Ishikawa (cell line): ENCODE measurements at regions not wholly inside any gene's neighbourhood (a gene's known extent, or its start where the extent isn't known, plus 50 kb on each side); places are given as distances from the start of the nearest gene placed in this dataset.

Experiments used
- CREB1 ChIP-seq: IDR thresholded peaks from 2 replicates; pipeline ENCODE4 v1.6.1; 2012; ENCODE audit warnings: low read depth
- EP300 ChIP-seq: IDR thresholded peaks from 2 replicates; pipeline ENCODE4 v1.6.1; 2012; ENCODE audit warnings: borderline replicate concordance
- FOXM1 ChIP-seq: IDR thresholded peaks from 2 replicates; pipeline ENCODE4 v1.6.1; 2012; ENCODE audit warnings: low read depth, borderline replicate concordance
- TEAD4 ChIP-seq: IDR thresholded peaks from 2 replicates; pipeline ENCODE4 v1.6.1; 2012
- TF ChIP-seq, protein P1 (sequence below): IDR thresholded peaks from 2 replicates; pipeline ENCODE4 v1.6.1; 2012; ENCODE audit warnings: low read depth, mild to moderate bottlenecking
- TF ChIP-seq, protein P2 (sequence below): IDR thresholded peaks from 2 replicates; pipeline ENCODE4 v1.6.1; 2012

DNA sequence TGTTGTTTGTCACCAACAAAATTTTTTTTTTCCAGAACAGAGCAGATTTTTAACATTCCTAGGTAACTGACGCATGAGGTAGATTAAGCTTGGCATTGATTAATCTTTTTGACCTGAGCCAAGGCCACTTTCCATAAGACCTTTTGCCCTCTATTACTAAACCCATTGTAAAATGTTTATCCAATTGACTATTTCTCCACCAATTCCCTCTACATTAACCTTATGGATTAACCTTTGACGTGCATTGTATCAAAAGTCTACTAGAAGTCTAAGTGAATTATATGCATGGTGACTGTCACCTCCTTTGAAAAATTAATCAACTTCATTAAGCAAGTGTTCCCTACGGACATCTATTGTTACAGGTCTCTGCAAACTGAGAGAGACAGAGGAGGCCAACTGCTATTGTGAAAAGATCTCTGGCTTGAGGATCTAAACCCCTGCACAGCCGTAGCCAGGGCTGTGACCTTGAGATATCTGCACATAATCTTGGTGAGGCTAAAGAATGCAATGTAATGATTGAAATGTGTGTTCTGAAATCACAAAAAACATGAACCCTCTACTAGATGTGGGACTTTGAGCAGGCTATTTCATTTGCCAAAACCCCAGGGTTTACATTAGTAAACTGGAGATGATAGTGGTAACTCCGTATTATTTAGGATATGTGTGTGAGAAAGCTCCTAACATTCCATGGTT, 632.2 kb downstream of the TLR4 start:
- no peak for TF ChIP-seq FOXM1
- TF ChIP-seq TEAD4: no peak
- no peak for TF ChIP-seq EP300
- TF ChIP-seq, protein P1, sequence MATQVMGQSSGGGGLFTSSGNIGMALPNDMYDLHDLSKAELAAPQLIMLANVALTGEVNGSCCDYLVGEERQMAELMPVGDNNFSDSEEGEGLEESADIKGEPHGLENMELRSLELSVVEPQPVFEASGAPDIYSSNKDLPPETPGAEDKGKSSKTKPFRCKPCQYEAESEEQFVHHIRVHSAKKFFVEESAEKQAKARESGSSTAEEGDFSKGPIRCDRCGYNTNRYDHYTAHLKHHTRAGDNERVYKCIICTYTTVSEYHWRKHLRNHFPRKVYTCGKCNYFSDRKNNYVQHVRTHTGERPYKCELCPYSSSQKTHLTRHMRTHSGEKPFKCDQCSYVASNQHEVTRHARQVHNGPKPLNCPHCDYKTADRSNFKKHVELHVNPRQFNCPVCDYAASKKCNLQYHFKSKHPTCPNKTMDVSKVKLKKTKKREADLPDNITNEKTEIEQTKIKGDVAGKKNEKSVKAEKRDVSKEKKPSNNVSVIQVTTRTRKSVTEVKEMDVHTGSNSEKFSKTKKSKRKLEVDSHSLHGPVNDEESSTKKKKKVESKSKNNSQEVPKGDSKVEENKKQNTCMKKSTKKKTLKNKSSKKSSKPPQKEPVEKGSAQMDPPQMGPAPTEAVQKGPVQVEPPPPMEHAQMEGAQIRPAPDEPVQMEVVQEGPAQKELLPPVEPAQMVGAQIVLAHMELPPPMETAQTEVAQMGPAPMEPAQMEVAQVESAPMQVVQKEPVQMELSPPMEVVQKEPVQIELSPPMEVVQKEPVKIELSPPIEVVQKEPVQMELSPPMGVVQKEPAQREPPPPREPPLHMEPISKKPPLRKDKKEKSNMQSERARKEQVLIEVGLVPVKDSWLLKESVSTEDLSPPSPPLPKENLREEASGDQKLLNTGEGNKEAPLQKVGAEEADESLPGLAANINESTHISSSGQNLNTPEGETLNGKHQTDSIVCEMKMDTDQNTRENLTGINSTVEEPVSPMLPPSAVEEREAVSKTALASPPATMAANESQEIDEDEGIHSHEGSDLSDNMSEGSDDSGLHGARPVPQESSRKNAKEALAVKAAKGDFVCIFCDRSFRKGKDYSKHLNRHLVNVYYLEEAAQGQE: no peak
- TF ChIP-seq, protein P2, sequence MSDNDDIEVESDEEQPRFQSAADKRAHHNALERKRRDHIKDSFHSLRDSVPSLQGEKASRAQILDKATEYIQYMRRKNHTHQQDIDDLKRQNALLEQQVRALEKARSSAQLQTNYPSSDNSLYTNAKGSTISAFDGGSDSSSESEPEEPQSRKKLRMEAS: no peak
- TF ChIP-seq CREB1: no peak
